Raji (cell line): ENCODE measurements at regions not wholly inside any gene's neighbourhood (a gene's known extent, or its start where the extent isn't known, plus 50 kb on each side); places are given as distances from the start of the nearest gene placed in this dataset.

Experiments
- POLR2A ChIP-seq: IDR thresholded peaks from 2 replicates; pipeline ENCODE4 v1.6.1; 2011; ENCODE audit warnings: low read depth, low read length, control low read depth; ENCODE audit not compliant: insufficient read depth

- TF ChIP-seq POLR2A, result no peak
These were observed 78.3 kb upstream of the ASB18 start for GRCh38 chr2:236342507-236342906.

GRCh38 chr2:236342951-236343350 lies 78.7 kb upstream of the ASB18 start:
- TF ChIP-seq POLR2A, result no peak

GRCh38 chr2:236343400-236344161 lies 79.4 kb upstream of the ASB18 start:
- TF ChIP-seq POLR2A, result no peak

GRCh38 chr2:236344446-236344845 lies 80.2 kb upstream of the ASB18 start:
- TF ChIP-seq POLR2A, result no peak

GRCh38 chr2:236345081-236345714 lies 81.0 kb upstream of the ASB18 start:
- no peak for TF ChIP-seq POLR2A

GRCh38 chr2:236346366-236346765 lies 82.2 kb upstream of the ASB18 start:
- no peak for TF ChIP-seq POLR2A

GRCh38 chr2:236348279-236348678 lies 84.1 kb upstream of the ASB18 start:
- TF ChIP-seq POLR2A, result no peak

GRCh38 chr2:236348976-236349375 lies 84.8 kb upstream of the ASB18 start:
- no peak for TF ChIP-seq POLR2A

- no peak for TF ChIP-seq POLR2A
These were observed 86.2 kb upstream of the ASB18 start for GRCh38 chr2:236350426-236350825.

- TF ChIP-seq POLR2A, result no peak
These were observed 87.8 kb upstream of the ASB18 start for GRCh38 chr2:236351966-236352525.

- TF ChIP-seq POLR2A, result no peak
These were observed 88.8 kb upstream of the ASB18 start for GRCh38 chr2:236352761-236353593.

- TF ChIP-seq POLR2A, result no peak
These were observed 89.4 kb upstream of the ASB18 start for GRCh38 chr2:236353594-236353942.

GRCh38 chr2:236354056-236354940 lies 90.1 kb upstream of the ASB18 start:
- TF ChIP-seq POLR2A, result no peak

- TF ChIP-seq POLR2A, result no peak
These were observed 90.9 kb upstream of the ASB18 start for GRCh38 chr2:236354973-236355595.
